ENCODE measurements at regions not wholly inside any gene's neighbourhood (a gene's known extent, or its start where the extent isn't known, plus 50 kb on each side); places are given as distances from the start of the nearest gene placed in this dataset.

DNA sequence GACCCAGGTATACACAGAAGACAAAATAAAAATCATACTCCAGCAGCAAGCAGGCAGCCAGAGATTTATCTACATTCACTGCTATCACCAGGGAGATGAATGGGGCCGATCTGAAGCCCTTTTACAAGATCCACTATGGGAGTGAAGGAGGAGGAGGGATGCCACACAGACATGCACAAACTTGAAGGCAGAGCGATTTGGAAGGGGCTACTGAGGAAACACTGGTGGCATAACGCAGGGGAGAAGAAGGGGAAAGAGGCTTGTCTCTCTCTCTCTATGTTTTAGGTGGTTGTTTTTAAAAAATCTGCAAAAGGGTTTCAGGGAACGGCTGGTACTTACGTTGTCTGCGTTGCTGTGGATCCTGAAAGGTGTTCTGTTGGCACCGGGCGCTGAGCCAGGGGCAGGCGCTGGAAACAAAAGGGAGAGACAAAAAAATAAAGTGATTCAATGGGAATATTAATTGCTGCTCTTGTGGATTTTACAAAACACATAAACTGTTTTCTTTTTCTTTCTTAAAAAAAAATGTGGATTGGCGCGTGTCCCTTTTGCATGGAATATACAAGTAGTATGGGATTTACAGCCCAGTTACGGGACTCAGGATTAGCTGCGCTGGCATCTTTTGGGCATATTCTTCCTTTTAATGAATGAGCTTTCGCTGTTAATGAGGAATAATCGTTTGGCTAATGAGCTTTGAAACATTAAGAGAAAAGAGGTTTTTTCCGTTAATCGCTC lies 255.3 kb upstream of the PMFBP1 start:
- TF ChIP-seq CTCF (IDR thresholded peaks at IDR 0.05), result no peak
- TF ChIP-seq POLR2A (IDR thresholded peaks at IDR 0.05), result no peak

Data from right lobe of liver (tissue), 4 donors.